Urinary bladder (tissue), 3 donors: ENCODE measurements at regions not wholly inside any gene's neighbourhood (a gene's known extent, or its start where the extent isn't known, plus 50 kb on each side); places are given as distances from the start of the nearest gene placed in this dataset.

ENCODE experiments used
- DNase-seq: peaks from one replicate; pipeline ENCODE4 v3.0.0-alpha.2; 2015; ENCODE audit errors: extremely low spot score
- H3K27ac ChIP-seq: one replicate; pipeline ENCODE4 v1.5.1; 2013; ENCODE audit warnings: low read depth, mild to moderate bottlenecking, moderate library complexity
- H3K36me3 ChIP-seq: one replicate; pipeline ENCODE4 v1.6.1; 2013; ENCODE audit warnings: mild to moderate bottlenecking, moderate library complexity; ENCODE audit not compliant: insufficient read depth
- H3K4me1 ChIP-seq: one replicate; pipeline ENCODE4 v1.6.1; 2013; ENCODE audit warnings: mild to moderate bottlenecking, moderate library complexity; ENCODE audit not compliant: insufficient read depth
- H3K4me3 ChIP-seq: one replicate; pipeline ENCODE4 v1.5.1; 2013; ENCODE audit warnings: low read depth, low read length
- WGBS: extraction: QIAGEN DNeasy Blood & Tissue Kit; methylation state at CpG from one replicate; pipeline ENCODE4 v1.1.7; 2013; 5-methylcytosine and 5-hydroxymethylcytosine counted together
- donor health status: healthy with polysubstance abuse.
- donor health status: healthy.

GRCh38 chr10:131567279-131568162 lies 256.0 kb upstream of the TCERG1L start:
- WGBS, result 62% methylated on average over 15 of the region's 15 CpGs
- H3K4me1 ChIP-seq, result no peaks in the 10 kb centered on the region
- no peaks in the 10 kb centered on the region for H3K36me3 ChIP-seq
- H3K27ac ChIP-seq, result no peak overlapping the region
- H3K4me3 ChIP-seq, result no peak overlapping the region
- no peak for DNase-seq

DNA sequence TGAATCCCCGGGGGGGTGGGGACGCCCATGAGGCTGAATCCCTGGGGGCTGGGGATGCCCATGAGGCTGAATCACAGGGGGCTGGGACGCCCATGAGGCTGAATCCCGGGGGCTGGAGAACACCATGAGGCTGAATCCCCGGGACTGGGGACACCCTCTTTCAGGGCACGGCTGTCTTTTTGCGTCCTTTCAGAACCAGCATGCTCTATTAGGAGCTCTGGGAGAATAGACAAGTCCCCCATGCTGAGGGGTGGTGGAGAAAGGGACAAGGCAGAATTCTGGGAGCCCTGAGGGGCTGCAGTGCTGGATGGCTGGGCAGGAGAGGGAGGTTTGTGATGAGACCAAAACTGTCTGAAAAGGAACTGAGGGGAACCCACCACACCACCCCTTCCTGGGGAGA lies 257.3 kb upstream of the TCERG1L start:
- no peak overlapping the region for H3K4me3 ChIP-seq
- WGBS, result 71% methylated on average over 7 of the region's 7 CpGs
- no peaks in the 10 kb centered on the region for H3K4me1 ChIP-seq
- H3K36me3 ChIP-seq, result no peaks in the 10 kb centered on the region
- DNase-seq, result no peak
- no peak overlapping the region for H3K27ac ChIP-seq

DNA sequence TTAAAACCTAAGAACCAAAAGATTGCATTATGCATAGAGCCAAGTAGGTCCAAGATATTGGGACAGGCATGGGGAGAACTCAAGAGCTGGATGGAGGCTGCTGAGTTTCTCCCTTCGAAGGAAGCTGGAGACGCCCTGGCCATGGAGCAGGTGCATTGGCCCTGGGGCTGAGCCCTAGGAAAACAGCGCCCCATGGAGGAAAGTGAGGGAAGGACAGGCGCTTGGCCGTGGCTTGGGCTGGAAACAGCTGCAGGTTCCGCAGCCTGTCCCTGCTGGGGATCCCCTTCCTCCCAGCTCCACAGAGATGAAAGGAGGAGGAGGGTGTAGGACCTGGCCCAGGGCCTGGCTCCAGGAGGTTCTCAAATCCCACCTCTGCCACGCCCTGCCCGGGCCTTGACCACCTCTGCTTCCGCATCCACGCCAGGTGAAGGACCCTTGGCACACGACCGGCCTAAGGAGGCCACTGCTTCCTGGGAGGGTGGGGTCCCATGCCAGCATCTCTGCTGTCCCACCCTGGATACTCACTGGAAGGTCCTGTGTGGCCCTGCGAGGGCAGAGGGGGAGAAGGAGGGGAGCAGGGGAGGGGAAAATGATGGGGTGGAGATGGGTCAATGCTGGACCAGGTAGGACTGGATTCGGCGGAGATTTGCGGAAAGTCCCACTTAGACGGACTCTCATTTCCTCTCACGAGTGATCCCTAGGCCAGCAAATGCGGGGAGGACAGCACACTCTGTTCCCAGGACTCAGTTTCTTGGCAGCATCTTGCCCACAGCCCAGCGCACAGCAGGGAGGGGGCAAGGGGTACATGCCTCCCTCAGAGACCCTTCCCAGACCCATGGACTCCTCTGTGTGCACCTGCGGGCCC lies 258.6 kb upstream of the TCERG1L start:
- 75% methylated on average over 21 of the region's 21 CpGs for WGBS
- DNase-seq, result no peak
- no peak overlapping the region for H3K27ac ChIP-seq

DNA sequence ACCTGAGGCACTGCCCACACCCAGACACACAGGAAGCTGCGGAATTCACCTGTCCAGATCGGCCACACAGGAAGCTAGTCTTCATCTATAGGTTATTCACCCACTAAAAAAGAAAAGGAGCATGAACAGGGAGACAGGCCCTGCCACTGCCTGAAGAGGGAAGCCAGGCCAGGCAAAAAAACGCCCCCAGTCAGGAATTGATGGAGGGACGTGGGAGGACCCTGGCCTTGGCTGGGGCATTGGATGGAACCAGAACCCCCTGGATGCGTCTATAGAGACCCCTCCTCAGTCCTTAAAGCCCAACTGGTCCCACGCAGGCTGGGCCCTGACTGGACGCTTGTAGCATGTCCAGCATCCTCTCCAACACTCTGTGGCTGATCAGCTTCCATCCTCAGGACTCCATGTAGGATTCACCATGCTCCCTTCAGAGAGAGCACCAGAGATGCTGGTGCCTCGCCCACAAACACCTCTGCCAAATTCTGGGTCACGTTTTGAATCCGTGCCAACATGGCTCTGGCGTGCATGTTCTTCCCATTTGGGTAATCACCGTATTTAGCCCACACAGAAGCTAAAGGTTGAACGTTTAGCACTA lies 259.3 kb upstream of the TCERG1L start:
- no peak overlapping the region for H3K27ac ChIP-seq
- 78% methylated on average over 13 of the region's 13 CpGs for WGBS

More for the DNA sequence above, 258.6 kb upstream of the TCERG1L start:
- Histone ChIP-seq H3K36me3 (no peaks in the 10 kb centered on the region), H3K4me3 (no peak overlapping the region), H3K4me1 (no peaks in the 10 kb centered on the region)

GRCh38 chr10:131571346-131571745 lies 259.8 kb upstream of the TCERG1L start:
- Histone ChIP-seq H3K4me3 (no peak overlapping the region), H3K36me3 (no peaks in the 10 kb centered on the region), H3K4me1 (no peaks in the 10 kb centered on the region), H3K27ac (no peak overlapping the region)
- no peak for DNase-seq
- 81% methylated on average over 11 of the region's 11 CpGs for WGBS

More for the DNA sequence above, 259.3 kb upstream of the TCERG1L start:
- DNase-seq, result no peak
- H3K4me1 ChIP-seq, result no peaks in the 10 kb centered on the region
- H3K4me3 ChIP-seq, result no peak overlapping the region
- H3K36me3 ChIP-seq, result no peaks in the 10 kb centered on the region

GRCh38 chr10:131571865-131572264 lies 260.3 kb upstream of the TCERG1L start:
- H3K4me3 ChIP-seq, result no peak overlapping the region
- H3K27ac ChIP-seq, result no peak overlapping the region
- no peaks in the 10 kb centered on the region for H3K4me1 ChIP-seq
- WGBS, result 83% methylated on average over 8 of the region's 8 CpGs
- DNase-seq, result no peak
- no peaks in the 10 kb centered on the region for H3K36me3 ChIP-seq

GRCh38 chr10:131573256-131573655 lies 261.7 kb upstream of the TCERG1L start:
- DNase-seq, result no peak
- 72% methylated on average over 11 of the region's 11 CpGs for WGBS
- H3K4me1 ChIP-seq, result no peaks in the 10 kb centered on the region

DNA sequence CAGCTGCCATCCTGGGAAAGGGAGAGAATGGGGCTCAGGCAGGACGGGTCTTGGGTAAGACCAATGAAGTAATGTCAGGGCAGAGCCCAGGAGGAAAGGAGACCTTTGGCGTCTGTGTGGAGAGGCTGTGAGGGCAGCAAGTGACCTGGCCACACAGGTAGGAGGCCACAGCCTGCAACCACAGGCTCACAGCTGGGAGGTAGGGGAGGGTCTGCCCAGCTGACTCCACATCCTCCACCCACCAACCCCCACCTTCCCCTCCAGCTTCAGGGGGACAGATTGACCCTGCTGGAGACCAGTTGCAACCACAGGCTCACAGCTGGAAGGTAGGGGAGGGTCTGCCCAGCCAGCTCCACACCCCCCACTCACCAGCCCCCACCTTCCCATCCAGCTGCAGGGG lies 262.2 kb upstream of the TCERG1L start:
- 82% methylated on average over 2 of the region's 2 CpGs for WGBS
- no peak for DNase-seq
- Histone ChIP-seq H3K27ac (no peak overlapping the region), H3K4me3 (no peak overlapping the region), H3K36me3 (no peaks in the 10 kb centered on the region), H3K4me1 (no peaks in the 10 kb centered on the region)

More at GRCh38 chr10:131573256-131573655, 261.7 kb upstream of the TCERG1L start:
- Histone ChIP-seq H3K36me3 (no peaks in the 10 kb centered on the region), H3K4me3 (no peak overlapping the region), H3K27ac (no peak overlapping the region)

GRCh38 chr10:131574363-131574706 lies 262.8 kb upstream of the TCERG1L start:
- Histone ChIP-seq H3K36me3 (no peaks in the 10 kb centered on the region), H3K4me3 (no peak overlapping the region), H3K4me1 (no peaks in the 10 kb centered on the region), H3K27ac (no peak overlapping the region)
- 57% methylated on average over 7 of the region's 7 CpGs for WGBS
- DNase-seq, result no peak

- no peaks in the 10 kb centered on the region for H3K4me1 ChIP-seq
- H3K4me3 ChIP-seq, result no peak overlapping the region
- 91% methylated on average over 32 of the region's 32 CpGs for WGBS
- no peaks in the 10 kb centered on the region for H3K36me3 ChIP-seq
- no peak for DNase-seq
- H3K27ac ChIP-seq, result no peak overlapping the region
Observed at GRCh38 chr10:131574707-131575430, 263.3 kb upstream of the TCERG1L start.

- WGBS, result 83% methylated on average over 4 of the region's 4 CpGs
- no peak for DNase-seq
- Histone ChIP-seq H3K36me3 (no peaks in the 10 kb centered on the region), H3K4me3 (no peak overlapping the region), H3K27ac (no peak overlapping the region), H3K4me1 (no peaks in the 10 kb centered on the region)
Observed at GRCh38 chr10:131575877-131576276, 264.4 kb upstream of the TCERG1L start.

- 80% methylated on average over 25 of the region's 25 CpGs for WGBS
- Histone ChIP-seq H3K4me1 (no peaks in the 10 kb centered on the region), H3K36me3 (no peaks in the 10 kb centered on the region), H3K4me3 (no peak overlapping the region), H3K27ac (no peak overlapping the region)
- no peak for DNase-seq
Observed at GRCh38 chr10:131576341-131577177, 265.0 kb upstream of the TCERG1L start.
